ENCODE measurements at regions not wholly inside any gene's neighbourhood (a gene's known extent, or its start where the extent isn't known, plus 50 kb on each side); places are given as distances from the start of the nearest gene placed in this dataset.

- no peaks in the 10 kb centered on the region for H3K27me3 ChIP-seq
- peaks cover 0 to 8% of the 10 kb centered on the region in 2 donors for H3K4me1 ChIP-seq (replicated peaks in 1 of 2)
- DNase-seq, result no peak
- H3K36me3 ChIP-seq (replicated peaks in 1 of 2), result no peaks in the 10 kb centered on the region
- H3K9me3 ChIP-seq (replicated peaks in 1 of 3), result no peaks in the 10 kb centered on the region
- intact Hi-C loops (cut with DNase I), result no loop called here
- TF ChIP-seq POLR2A (IDR thresholded peaks at IDR 0.05), result no peak
- TF ChIP-seq, protein P1, sequence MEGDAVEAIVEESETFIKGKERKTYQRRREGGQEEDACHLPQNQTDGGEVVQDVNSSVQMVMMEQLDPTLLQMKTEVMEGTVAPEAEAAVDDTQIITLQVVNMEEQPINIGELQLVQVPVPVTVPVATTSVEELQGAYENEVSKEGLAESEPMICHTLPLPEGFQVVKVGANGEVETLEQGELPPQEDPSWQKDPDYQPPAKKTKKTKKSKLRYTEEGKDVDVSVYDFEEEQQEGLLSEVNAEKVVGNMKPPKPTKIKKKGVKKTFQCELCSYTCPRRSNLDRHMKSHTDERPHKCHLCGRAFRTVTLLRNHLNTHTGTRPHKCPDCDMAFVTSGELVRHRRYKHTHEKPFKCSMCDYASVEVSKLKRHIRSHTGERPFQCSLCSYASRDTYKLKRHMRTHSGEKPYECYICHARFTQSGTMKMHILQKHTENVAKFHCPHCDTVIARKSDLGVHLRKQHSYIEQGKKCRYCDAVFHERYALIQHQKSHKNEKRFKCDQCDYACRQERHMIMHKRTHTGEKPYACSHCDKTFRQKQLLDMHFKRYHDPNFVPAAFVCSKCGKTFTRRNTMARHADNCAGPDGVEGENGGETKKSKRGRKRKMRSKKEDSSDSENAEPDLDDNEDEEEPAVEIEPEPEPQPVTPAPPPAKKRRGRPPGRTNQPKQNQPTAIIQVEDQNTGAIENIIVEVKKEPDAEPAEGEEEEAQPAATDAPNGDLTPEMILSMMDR (IDR thresholded peaks at IDR 0.05), result no peak
- H3K27ac ChIP-seq, result no peak overlapping the region
- WGBS, 4 donors, result 75 to 95% (median 86%) methylated on average over 1 of the region's 1 CpG
- no peak overlapping the region for H3K4me3 ChIP-seq
Observed at GRCh38 chr21:35615325-35615724, 445.0 kb downstream of the SETD4 start.

DNA sequence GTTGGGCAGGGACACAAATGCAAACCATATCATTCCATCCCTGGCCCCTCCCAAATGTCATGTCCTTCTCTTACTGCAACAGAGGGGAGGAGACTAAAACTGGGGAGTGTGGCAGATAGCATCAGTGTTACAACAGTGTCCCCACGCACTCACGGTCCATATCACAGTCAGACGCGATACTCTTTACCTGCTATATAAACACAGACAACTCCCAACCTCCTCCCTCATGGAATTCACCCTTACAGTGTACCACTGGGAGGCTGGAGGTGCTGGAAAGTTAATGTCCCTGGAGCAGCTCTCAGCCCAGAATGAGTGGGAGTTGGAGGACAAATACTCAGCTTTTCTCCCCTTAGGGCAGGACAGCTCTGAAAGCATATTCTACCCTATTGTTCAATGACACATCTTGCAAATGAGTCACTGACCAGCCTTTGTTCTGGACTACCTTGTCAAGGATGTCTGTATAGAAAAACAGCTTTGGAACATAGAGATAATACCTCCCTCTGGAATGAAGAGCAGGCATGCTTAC, 445.9 kb downstream of the SETD4 start:
- no peak for DNase-seq
- WGBS, 4 donors, result 90 to 98% (median 96%) methylated on average over 4 of the region's 4 CpGs
- Histone ChIP-seq H3K36me3 (replicated peaks in 1 of 2) (no peaks in the 10 kb centered on the region), H3K4me1 (replicated peaks in 1 of 2) (peaks cover 0 to 8% of the 10 kb centered on the region in 2 donors), H3K9me3 (replicated peaks in 1 of 3) (no peaks in the 10 kb centered on the region), H3K27me3 (no peaks in the 10 kb centered on the region), H3K27ac (no peak overlapping the region), H3K4me3 (no peak overlapping the region)
- TF ChIP-seq, protein P1 (IDR thresholded peaks at IDR 0.05), result no peak
- TF ChIP-seq POLR2A (IDR thresholded peaks at IDR 0.05), result no peak
- intact Hi-C loops (cut with DNase I), result no loop called here

DNA sequence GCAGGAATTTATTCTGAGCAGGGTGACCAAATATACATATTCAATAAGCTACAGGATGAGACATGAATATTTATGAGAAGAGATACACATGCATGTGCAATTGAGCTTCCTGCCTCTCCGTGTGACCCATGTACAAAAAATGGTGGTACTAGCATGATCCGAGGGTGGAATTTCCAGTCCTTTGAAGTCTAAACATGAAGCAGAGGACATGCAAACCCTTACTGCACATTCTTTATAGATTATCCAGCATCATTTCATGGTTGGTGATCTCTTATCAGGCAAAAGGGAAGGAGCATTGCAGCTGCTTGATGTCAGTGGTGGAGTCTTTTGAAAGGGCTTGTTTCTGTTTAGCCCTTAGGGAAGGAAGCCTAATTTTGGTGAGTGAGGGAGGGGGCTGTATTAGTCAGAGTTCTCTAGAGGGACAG, 448.6 kb downstream of the SETD4 start:
- 69 to 86% (median 75%) methylated on average over 2 of the region's 2 CpGs for WGBS, 4 donors
- TF ChIP-seq, protein P1 (IDR thresholded peaks at IDR 0.05), result no peak
- no peak for TF ChIP-seq POLR2A (IDR thresholded peaks at IDR 0.05)
- H3K4me1 ChIP-seq (replicated peaks in 1 of 2), result peaks cover 0 to 8% of the 10 kb centered on the region in 2 donors
- DNase-seq, result no peak
- H3K27me3 ChIP-seq, result no peaks in the 10 kb centered on the region
- intact Hi-C loops (cut with DNase I), result no loop called here
- no peak overlapping the region for H3K27ac ChIP-seq
- no peak overlapping the region for H3K4me3 ChIP-seq
- H3K36me3 ChIP-seq (replicated peaks in 1 of 2), result no peaks in the 10 kb centered on the region
- no peaks in the 10 kb centered on the region for H3K9me3 ChIP-seq (replicated peaks in 1 of 3)

DNA sequence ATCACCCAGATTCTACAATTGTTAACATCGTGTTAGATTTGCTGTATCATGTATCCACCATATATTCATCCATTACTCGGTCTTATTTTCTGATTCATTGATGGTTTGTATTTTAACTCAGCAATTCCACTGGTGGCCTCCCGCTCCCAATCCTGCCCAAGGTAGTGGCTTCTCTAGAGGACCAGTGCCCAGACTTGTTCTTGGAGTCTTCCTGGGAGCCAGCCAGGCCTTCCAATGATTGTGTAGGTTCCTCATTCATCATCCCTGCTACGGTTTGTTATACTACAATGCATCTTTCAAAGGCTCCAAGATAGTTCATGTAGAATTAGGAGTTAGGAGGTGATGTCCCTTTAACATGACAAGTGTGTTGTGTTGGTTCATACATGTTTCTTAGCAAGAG, 451.1 kb downstream of the SETD4 start:
- TF ChIP-seq, protein P1 (IDR thresholded peaks at IDR 0.05), result no peak
- no peak for TF ChIP-seq POLR2A (IDR thresholded peaks at IDR 0.05)
- Histone ChIP-seq H3K27me3 (no peaks in the 10 kb centered on the region), H3K9me3 (replicated peaks in 1 of 3) (no peaks in the 10 kb centered on the region), H3K36me3 (replicated peaks in 1 of 2) (no peaks in the 10 kb centered on the region), H3K4me3 (no peak overlapping the region), H3K27ac (no peak overlapping the region), H3K4me1 (replicated peaks in 1 of 2) (no peaks in the 10 kb centered on the region)
- intact Hi-C loops (cut with DNase I), result no loop called here
- no peak for DNase-seq
- 65 to 92% (median 71%) methylated on average over 4 of the region's 4 CpGs for WGBS, 4 donors

All from adrenal gland (tissue), 9 donors.